Gastrocnemius medialis (tissue), 4 donors: ENCODE measurements at regions not wholly inside any gene's neighbourhood (a gene's known extent, or its start where the extent isn't known, plus 50 kb on each side); places are given as distances from the start of the nearest gene placed in this dataset.

Source experiments
- ATAC-seq, 2 donors: fragments of 150-250 bp; one replicate each; pipeline ENCODE4 v1.9.1; 2016
- DNase-seq, 2 donors: peaks; one replicate each; pipeline ENCODE4 v3.0.0-alpha.2; 2019
- H3K27ac ChIP-seq, 4 donors: fragments of 200-600 bp; sonication (generic); 1 replicate in 1 of 4; 2 replicates in 3 of 4; pipeline ENCODE4 v1.5.1; 2016 to 2018; ENCODE audit warnings: mild to moderate bottlenecking in 2 of 4, moderate library complexity in 1 of 4
- H3K27me3 ChIP-seq, 3 donors: fragments of 200-600 bp; sonication (generic) in 2 of 3; 1 replicate in 1 of 3; 2 replicates in 2 of 3; pipeline versions ENCODE4 v1.5.1 to v1.6.0; 2016 to 2019; ENCODE audit warnings: mild to moderate bottlenecking in 1 of 3, moderate library complexity in 1 of 3
- H3K36me3 ChIP-seq, 2 donors: fragments of 200-600 bp; sonication (generic) in 1 of 2; one replicate each; pipeline ENCODE4 v1.5.1; 2017 to 2018
- H3K4me1 ChIP-seq, 2 donors: fragments of 200-600 bp; sonication (generic) in 1 of 2; one replicate each; pipeline ENCODE4 v1.5.1; 2016 to 2017; ENCODE audit warnings: mild to moderate bottlenecking in 2 of 2
- H3K4me3 ChIP-seq, 4 donors: fragments of 200-600 bp; sonication (generic) in 3 of 4; 1 replicate in 1 of 4; 2 replicates in 3 of 4; pipeline ENCODE4 v1.5.1; 2016 to 2019; ENCODE audit warnings: mild to moderate bottlenecking in 2 of 4
- H3K9me3 ChIP-seq, 3 donors: fragments of 200-600 bp; sonication (generic) in 2 of 3; 1 replicate in 1 of 3; 2 replicates in 2 of 3; pipeline ENCODE4 v1.5.1; 2016 to 2019
- POLR2A ChIP-seq, 2 donors: fragments of 450-650 bp; IDR thresholded peaks; one replicate each; pipeline ENCODE4 v1.6.1; 2017; ENCODE audit warnings: antibody characterized with exemption in 2 of 2, mild to moderate bottlenecking in 2 of 2, moderate library complexity in 2 of 2
- in situ Hi-C, 4 donors: fragments of 200-750 bp; cut with MboI; loops; one replicate each; pipeline versions ENCODE4 v1.15.0 to v1.8.0; 2017; ENCODE audit warnings: low sequenced_read_pairs in 4 of 4
- intact Hi-C: fragments of 100-400 bp; cut with DNase I; formaldehyde crosslinking; loops from one replicate; pipeline ENCODE4 v1.15.1; 2023; ENCODE audit warnings: low total_unique reads
- TF ChIP-seq, protein P1 (sequence below), 5 experiments: fragments of 450-650 bp in 3 of 5; fragments of 200-600 bp in 2 of 5; sonication (generic) in 2 of 5; IDR thresholded peaks in 4 of 5; conservative IDR thresholded peaks in 1 of 5; 1 replicate in 4 of 5; 2 replicates in 1 of 5; pipeline ENCODE4 v1.5.1; 2016 to 2019; ENCODE audit warnings: antibody characterized with exemption in 5 of 5, mild to moderate bottlenecking in 3 of 5, moderate library complexity in 3 of 5

DNA sequence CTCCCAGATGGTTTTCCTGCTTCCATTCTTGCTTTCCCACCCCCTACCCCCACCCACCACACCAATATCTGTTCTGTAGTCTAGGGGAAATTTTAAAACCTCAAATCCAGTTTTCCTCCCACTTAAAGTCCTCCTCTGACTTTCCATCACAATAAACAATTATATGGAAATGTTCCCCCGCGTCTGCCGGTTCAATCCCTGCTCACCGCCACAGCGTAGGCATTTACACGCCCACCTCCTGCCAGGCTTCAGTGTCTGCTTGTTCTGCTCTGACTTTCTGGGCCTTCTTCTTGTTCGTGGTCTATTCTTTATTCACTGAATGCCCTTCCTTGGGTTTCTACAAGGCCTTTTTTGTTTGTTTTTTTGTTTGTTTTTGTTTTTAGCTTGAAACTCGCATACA lies 633.0 kb upstream of the MKI67 start:
- Histone ChIP-seq H3K4me1 (no peaks in the 10 kb centered on the region), H3K36me3 (no peaks in the 10 kb centered on the region), H3K4me3 (no peak overlapping the region), H3K27ac (no peak overlapping the region), H3K9me3 (no peaks in the 10 kb centered on the region), H3K27me3 (no peaks in the 10 kb centered on the region)
- DNase-seq (no peak), ATAC-seq (no peak)
- intact Hi-C loops, result no loop called here
- in situ Hi-C loops, result no loop called here
- TF ChIP-seq POLR2A (IDR thresholded peaks at IDR 0.05), result no peak
- TF ChIP-seq, protein P1, sequence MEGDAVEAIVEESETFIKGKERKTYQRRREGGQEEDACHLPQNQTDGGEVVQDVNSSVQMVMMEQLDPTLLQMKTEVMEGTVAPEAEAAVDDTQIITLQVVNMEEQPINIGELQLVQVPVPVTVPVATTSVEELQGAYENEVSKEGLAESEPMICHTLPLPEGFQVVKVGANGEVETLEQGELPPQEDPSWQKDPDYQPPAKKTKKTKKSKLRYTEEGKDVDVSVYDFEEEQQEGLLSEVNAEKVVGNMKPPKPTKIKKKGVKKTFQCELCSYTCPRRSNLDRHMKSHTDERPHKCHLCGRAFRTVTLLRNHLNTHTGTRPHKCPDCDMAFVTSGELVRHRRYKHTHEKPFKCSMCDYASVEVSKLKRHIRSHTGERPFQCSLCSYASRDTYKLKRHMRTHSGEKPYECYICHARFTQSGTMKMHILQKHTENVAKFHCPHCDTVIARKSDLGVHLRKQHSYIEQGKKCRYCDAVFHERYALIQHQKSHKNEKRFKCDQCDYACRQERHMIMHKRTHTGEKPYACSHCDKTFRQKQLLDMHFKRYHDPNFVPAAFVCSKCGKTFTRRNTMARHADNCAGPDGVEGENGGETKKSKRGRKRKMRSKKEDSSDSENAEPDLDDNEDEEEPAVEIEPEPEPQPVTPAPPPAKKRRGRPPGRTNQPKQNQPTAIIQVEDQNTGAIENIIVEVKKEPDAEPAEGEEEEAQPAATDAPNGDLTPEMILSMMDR (IDR thresholded peaks at IDR 0.05 in 4 of 5, conservative IDR thresholded peaks at IDR 0.05 in 1 of 5), result no peak

DNA sequence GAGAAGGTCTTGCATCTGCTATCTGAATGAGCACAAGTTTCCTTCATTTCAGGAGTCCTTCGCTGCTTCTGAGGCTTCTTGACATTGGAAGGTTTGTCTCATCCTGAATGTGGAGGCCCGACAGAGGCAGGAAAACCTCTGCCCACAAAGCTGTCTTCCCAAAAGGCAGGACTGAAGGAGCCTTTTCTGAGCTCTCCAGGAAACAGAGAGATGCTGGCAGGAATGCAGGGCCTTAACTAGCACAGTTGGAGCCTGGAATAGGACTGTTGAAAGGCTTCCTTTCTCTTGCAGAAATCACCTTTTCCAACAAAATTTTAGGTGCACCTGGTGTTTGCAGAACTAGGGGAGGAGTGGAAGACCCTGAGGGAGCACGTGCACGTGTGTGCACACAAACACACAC lies 637.4 kb upstream of the MKI67 start:
- H3K4me1 ChIP-seq, result no peaks in the 10 kb centered on the region
- in situ Hi-C loops (no loop called here), intact Hi-C loops (no loop called here)
- ATAC-seq, result no peak
- H3K9me3 ChIP-seq, result no peaks in the 10 kb centered on the region
- no peaks in the 10 kb centered on the region for H3K36me3 ChIP-seq
- H3K4me3 ChIP-seq, result no peak overlapping the region
- H3K27me3 ChIP-seq, result no peaks in the 10 kb centered on the region
- no peak overlapping the region for H3K27ac ChIP-seq
- no peak for TF ChIP-seq POLR2A (IDR thresholded peaks at IDR 0.05)
- TF ChIP-seq, protein P1 (IDR thresholded peaks at IDR 0.05 in 4 of 5, conservative IDR thresholded peaks at IDR 0.05 in 1 of 5), result no peak
- DNase-seq, result no peak

DNA sequence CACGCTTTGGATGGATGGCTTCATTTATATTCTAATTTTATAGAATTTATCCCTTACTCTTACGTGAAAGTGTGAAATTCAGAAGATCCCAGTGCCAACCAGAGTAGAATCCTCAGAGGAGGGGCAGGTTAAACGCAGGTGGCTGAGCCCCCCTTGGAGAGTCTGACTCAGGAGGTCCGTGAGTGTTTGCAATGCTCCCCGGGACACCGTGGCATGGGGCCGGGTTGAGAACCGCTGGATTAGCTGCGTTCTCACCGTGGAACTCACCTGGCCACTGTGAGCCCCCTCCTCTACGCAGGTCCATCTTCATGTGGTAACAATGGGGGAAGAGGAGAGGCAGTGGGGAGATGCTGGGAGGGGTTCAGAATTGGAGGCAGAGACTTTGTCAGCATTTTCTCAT lies 638.0 kb upstream of the MKI67 start:
- Histone ChIP-seq H3K36me3 (no peaks in the 10 kb centered on the region), H3K9me3 (no peaks in the 10 kb centered on the region), H3K27me3 (no peaks in the 10 kb centered on the region), H3K4me3 (no peak overlapping the region), H3K27ac (no peak overlapping the region), H3K4me1 (no peaks in the 10 kb centered on the region)
- in situ Hi-C loops, result no loop called here
- DNase-seq (no peak), ATAC-seq (no peak)
- intact Hi-C loops, result no loop called here
- no peak for TF ChIP-seq POLR2A (IDR thresholded peaks at IDR 0.05)
- TF ChIP-seq, protein P1 (IDR thresholded peaks at IDR 0.05 in 4 of 5, conservative IDR thresholded peaks at IDR 0.05 in 1 of 5), result no peak

DNA sequence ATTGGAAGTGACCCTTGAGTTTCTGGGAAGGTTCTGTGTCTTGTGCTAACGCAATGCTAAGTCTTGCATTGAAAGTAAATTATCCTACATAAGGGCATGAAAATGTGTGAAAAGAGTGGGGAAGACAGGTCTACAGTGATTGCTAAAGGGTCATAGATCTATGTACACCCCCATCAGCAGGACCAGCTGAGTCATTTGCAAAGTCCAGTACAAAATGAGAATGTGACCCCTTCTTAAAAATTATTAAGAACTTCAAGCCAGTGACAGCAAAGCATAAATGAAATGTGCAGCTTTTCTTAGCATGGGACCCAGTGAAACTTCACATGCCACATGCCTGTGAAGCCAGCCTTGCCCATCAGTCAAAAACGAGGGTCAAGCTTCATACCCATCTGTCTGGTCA lies 640.7 kb upstream of the MKI67 start:
- Histone ChIP-seq H3K27me3 (no peaks in the 10 kb centered on the region), H3K27ac (no peak overlapping the region), H3K4me3 (no peak overlapping the region), H3K9me3 (no peaks in the 10 kb centered on the region), H3K36me3 (no peaks in the 10 kb centered on the region), H3K4me1 (no peaks in the 10 kb centered on the region)
- intact Hi-C loops, result no loop called here
- ATAC-seq (no peak), DNase-seq (no peak)
- TF ChIP-seq, protein P1 (IDR thresholded peaks at IDR 0.05 in 4 of 5, conservative IDR thresholded peaks at IDR 0.05 in 1 of 5), result no peak
- TF ChIP-seq POLR2A (IDR thresholded peaks at IDR 0.05), result no peak
- in situ Hi-C loops, result no loop called here

DNA sequence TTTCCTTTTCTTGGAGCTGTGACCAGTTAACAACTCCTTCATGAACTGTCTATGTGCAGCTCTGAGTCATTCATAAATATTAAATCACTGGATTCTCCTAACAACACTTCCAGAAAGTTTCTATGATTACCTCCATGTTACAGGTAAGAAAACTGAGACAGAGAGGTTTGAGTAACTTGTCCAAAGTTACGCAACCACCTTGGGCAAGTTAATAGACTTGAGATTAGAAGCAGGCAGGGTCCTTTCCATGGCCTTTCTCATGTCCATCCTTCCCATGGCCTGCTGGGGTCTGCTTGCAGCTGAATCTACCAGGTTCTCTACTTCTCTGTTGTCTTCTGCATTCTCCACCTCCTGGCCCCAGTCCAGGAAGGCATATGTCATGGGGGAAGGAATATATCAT lies 648.8 kb upstream of the MKI67 start:
- no peaks in the 10 kb centered on the region for H3K9me3 ChIP-seq
- DNase-seq (no peak), ATAC-seq (no peak)
- no peak for TF ChIP-seq POLR2A (IDR thresholded peaks at IDR 0.05)
- TF ChIP-seq, protein P1 (IDR thresholded peaks at IDR 0.05 in 4 of 5, conservative IDR thresholded peaks at IDR 0.05 in 1 of 5), result no peak
- no peaks in the 10 kb centered on the region for H3K4me1 ChIP-seq
- no peak overlapping the region for H3K27ac ChIP-seq
- no peaks in the 10 kb centered on the region for H3K36me3 ChIP-seq
- in situ Hi-C loops, result no loop called here
- intact Hi-C loops, result no loop called here
- H3K4me3 ChIP-seq, result no peak overlapping the region
- no peaks in the 10 kb centered on the region for H3K27me3 ChIP-seq
